Type B pancreatic cell (in vitro differentiated cells): ENCODE measurements at regions not wholly inside any gene's neighbourhood (a gene's known extent, or its start where the extent isn't known, plus 50 kb on each side); places are given as distances from the start of the nearest gene placed in this dataset.

ENCODE experiments used
- DNase-seq: peaks from one replicate; pipeline ENCODE4 v3.0.0; 2021; ENCODE audit warnings: mixed read lengths; ENCODE audit not compliant: unreplicated experiment; ENCODE audit errors: extremely low spot score
- H3K27ac Mint-ChIP-seq: 2 replicates; pipeline ENCODE4 v1.8.0; 2021; ENCODE audit warnings: mild to moderate bottlenecking, mixed read lengths
- H3K27me3 Mint-ChIP-seq: 2 replicates; pipeline ENCODE4 v1.8.0; 2021; ENCODE audit warnings: mixed read lengths
- H3K36me3 Mint-ChIP-seq: 2 replicates; pipeline ENCODE4 v1.8.0; 2021; ENCODE audit warnings: mixed read lengths
- H3K4me1 Mint-ChIP-seq: one replicate; pipeline ENCODE4 v1.8.0; 2021; ENCODE audit warnings: mixed read lengths; ENCODE audit not compliant: unreplicated experiment
- H3K4me3 Mint-ChIP-seq: 2 replicates; pipeline ENCODE4 v1.8.0; 2021; ENCODE audit warnings: mild to moderate bottlenecking, mixed read lengths
- H3K9me3 Mint-ChIP-seq: 2 replicates; pipeline ENCODE4 v1.8.0; 2021; ENCODE audit warnings: mixed read lengths
- CTCF ChIP-seq: fragments of 200-600 bp; sonication (generic); conservative IDR thresholded peaks from 2 replicates; pipeline ENCODE4 v1.5.0; 2021; ENCODE audit warnings: antibody characterized with exemption, mild to moderate bottlenecking

- Mint-ChIP-seq H3K4me3 (no peak overlapping the region), H3K27me3 (no peaks in the 10 kb centered on the region), H3K4me1 (no peaks in the 10 kb centered on the region), H3K36me3 (no peaks in the 10 kb centered on the region), H3K9me3 (no peaks in the 10 kb centered on the region), H3K27ac (no peak overlapping the region)
- peak; percentile 52 for DNase-seq
- TF ChIP-seq CTCF, result no peak
These were observed 1714.6 kb downstream of the TP53TG3F start for GRCh38 chr16:35174016-35174415.

- no peak overlapping the region for H3K27ac Mint-ChIP-seq
- no peak overlapping the region for H3K4me3 Mint-ChIP-seq
- no peak for DNase-seq
- no peak for TF ChIP-seq CTCF
- H3K4me1 Mint-ChIP-seq, result no peaks in the 10 kb centered on the region
- no peaks in the 10 kb centered on the region for H3K27me3 Mint-ChIP-seq
- no peaks in the 10 kb centered on the region for H3K9me3 Mint-ChIP-seq
- H3K36me3 Mint-ChIP-seq, result no peaks in the 10 kb centered on the region
These were observed 1717.0 kb downstream of the TP53TG3F start for GRCh38 chr16:35176449-35176848.

GRCh38 chr16:35177851-35178250 is 1718.4 kb downstream of the TP53TG3F start:
- no peak overlapping the region for H3K27ac Mint-ChIP-seq
- H3K4me1 Mint-ChIP-seq, result no peaks in the 10 kb centered on the region
- H3K4me3 Mint-ChIP-seq, result no peak overlapping the region
- H3K27me3 Mint-ChIP-seq, result no peaks in the 10 kb centered on the region
- DNase-seq, result no peak
- no peaks in the 10 kb centered on the region for H3K9me3 Mint-ChIP-seq
- no peak for TF ChIP-seq CTCF
- no peaks in the 10 kb centered on the region for H3K36me3 Mint-ChIP-seq

GRCh38 chr16:35180970-35181369 is 1721.6 kb downstream of the TP53TG3F start:
- Mint-ChIP-seq H3K4me1 (no peaks in the 10 kb centered on the region), H3K9me3 (no peaks in the 10 kb centered on the region), H3K36me3 (no peaks in the 10 kb centered on the region), H3K27ac (no peak overlapping the region), H3K27me3 (no peaks in the 10 kb centered on the region), H3K4me3 (no peak overlapping the region)
- DNase-seq, result no peak
- TF ChIP-seq CTCF, result no peak

GRCh38 chr16:35181422-35182030 is 1722.1 kb downstream of the TP53TG3F start:
- no peaks in the 10 kb centered on the region for H3K36me3 Mint-ChIP-seq
- no peaks in the 10 kb centered on the region for H3K9me3 Mint-ChIP-seq
- no peak for TF ChIP-seq CTCF
- H3K4me3 Mint-ChIP-seq, result no peak overlapping the region
- H3K27me3 Mint-ChIP-seq, result no peaks in the 10 kb centered on the region
- H3K4me1 Mint-ChIP-seq, result no peaks in the 10 kb centered on the region
- H3K27ac Mint-ChIP-seq, result no peak overlapping the region
- no peak for DNase-seq
